Stimulated activated naive CD8-positive, alpha-beta T cell treated with anti-CD3 and anti-CD28 coated beads, Interleukin-15, amount 100 ng/mL, for 72 hours (primary cell): ENCODE measurements at regions not wholly inside any gene's neighbourhood (a gene's known extent, or its start where the extent isn't known, plus 50 kb on each side); places are given as distances from the start of the nearest gene placed in this dataset.
"Not testable (repeated sequence)": the region's sequence is repeated elsewhere in the genome, so short reads cannot be mapped to it uniquely, and the experiment has no call there.

Experiments
- ATAC-seq: fragments of 150-1000 bp; cut with Tn5 transposase; 2 replicates; pipeline ENCODE4 v1.10.0; 2021; ENCODE audit warnings: mild to moderate bottlenecking, moderate library complexity
- DNase-seq, 2 donors: peaks; one replicate each; pipeline ENCODE4 v3.0.0; 2021 to 2022
- H3K27ac Mint-ChIP-seq, 2 donors: one replicate each; pipeline ENCODE4 v1.8.0; 2022; ENCODE audit warnings: mild to moderate bottlenecking in 2 of 2, mixed read lengths in 2 of 2, moderate library complexity in 2 of 2
- H3K27me3 Mint-ChIP-seq: one replicate; pipeline ENCODE4 v1.8.0; 2022; ENCODE audit warnings: mixed read lengths
- H3K4me1 Mint-ChIP-seq: one replicate; pipeline ENCODE4 v1.8.0; 2022; ENCODE audit warnings: mild to moderate bottlenecking, mixed read lengths
- H3K4me3 Mint-ChIP-seq, 2 donors: one replicate each; pipeline ENCODE4 v1.8.0; 2022; ENCODE audit warnings: mild to moderate bottlenecking in 2 of 2, mixed read lengths in 2 of 2, moderate library complexity in 1 of 2
- H3K9me3 Mint-ChIP-seq, 2 donors: one replicate each; pipeline ENCODE4 v1.8.0; 2022; ENCODE audit warnings: mixed read lengths in 2 of 2

GRCh38 chr7:52555805-52556204, 479.6 kb upstream of the POM121L12 start:
- Mint-ChIP-seq H3K4me1 (no peaks in the 10 kb centered on the region), H3K4me3 (no peak overlapping the region), H3K27me3 (no peaks in the 10 kb centered on the region), H3K9me3 (peaks cover 0 to 12% of the 10 kb centered on the region in 2 donors), H3K27ac (no peak overlapping the region)
- DNase-seq (no peak), ATAC-seq (no peak)

GRCh38 chr7:52547308-52547910, 488.0 kb upstream of the POM121L12 start:
- DNase-seq: no peak

GRCh38 chr7:52541198-52541765, 494.2 kb upstream of the POM121L12 start:
- H3K27me3 Mint-ChIP-seq, H3K9me3 Mint-ChIP-seq, H3K4me3 Mint-ChIP-seq, H3K27ac Mint-ChIP-seq, H3K4me1 Mint-ChIP-seq, ATAC-seq, DNase-seq: not testable (repeated sequence)

More at GRCh38 chr7:52547308-52547910, 488.0 kb upstream of the POM121L12 start:
- H3K27me3 Mint-ChIP-seq: no peaks in the 10 kb centered on the region
- H3K9me3 Mint-ChIP-seq: peaks cover 0 to 10% of the 10 kb centered on the region in 2 donors
- no peak overlapping the region for H3K4me3 Mint-ChIP-seq
- H3K4me1 Mint-ChIP-seq: no peaks in the 10 kb centered on the region
- no peak for ATAC-seq
- H3K27ac Mint-ChIP-seq: no peak overlapping the region

- no peak for ATAC-seq
- DNase-seq: no peak
- no peak overlapping the region for H3K27ac Mint-ChIP-seq
- H3K4me1 Mint-ChIP-seq: no peaks in the 10 kb centered on the region
- H3K4me3 Mint-ChIP-seq: no peak overlapping the region
- no peaks in the 10 kb centered on the region for H3K27me3 Mint-ChIP-seq
- peaks cover 0 to 6% of the 10 kb centered on the region in 2 donors for H3K9me3 Mint-ChIP-seq
Measured at GRCh38 chr7:52540041-52540440, 495.4 kb upstream of the POM121L12 start.

GRCh38 chr7:52539414-52539813, 496.0 kb upstream of the POM121L12 start:
- no peaks in the 10 kb centered on the region for H3K27me3 Mint-ChIP-seq
- no peak overlapping the region for H3K27ac Mint-ChIP-seq
- H3K4me1 Mint-ChIP-seq: no peaks in the 10 kb centered on the region
- no peak overlapping the region for H3K4me3 Mint-ChIP-seq
- no peak for DNase-seq
- ATAC-seq: no peak
- peaks cover 0 to 6% of the 10 kb centered on the region in 2 donors for H3K9me3 Mint-ChIP-seq

GRCh38 chr7:52537051-52537450, 498.4 kb upstream of the POM121L12 start:
- no peak for ATAC-seq
- Mint-ChIP-seq H3K27me3 (no peaks in the 10 kb centered on the region), H3K27ac (no peak overlapping the region), H3K4me1 (no peaks in the 10 kb centered on the region), H3K9me3 (peaks cover 5 to 13% of the 10 kb centered on the region in 2 donors), H3K4me3 (no peak overlapping the region)
- DNase-seq: no peak

GRCh38 chr7:52525772-52526341, 509.6 kb upstream of the POM121L12 start:
- no peaks in the 10 kb centered on the region for H3K27me3 Mint-ChIP-seq
- DNase-seq (no peak), ATAC-seq (no peak)
- no peaks in the 10 kb centered on the region for H3K9me3 Mint-ChIP-seq
- no peak overlapping the region for H3K4me3 Mint-ChIP-seq
- no peak overlapping the region for H3K27ac Mint-ChIP-seq
- H3K4me1 Mint-ChIP-seq: no peaks in the 10 kb centered on the region

- Mint-ChIP-seq H3K4me1 (no peaks in the 10 kb centered on the region), H3K27ac (no peak overlapping the region), H3K27me3 (no peaks in the 10 kb centered on the region), H3K9me3 (peaks cover 6 to 26% of the 10 kb centered on the region in 2 donors), H3K4me3 (no peak overlapping the region)
- DNase-seq: no peak
- no peak for ATAC-seq
Measured at GRCh38 chr7:52518869-52519268, 516.6 kb upstream of the POM121L12 start.

GRCh38 chr7:52512656-52513055, 522.8 kb upstream of the POM121L12 start:
- H3K4me3 Mint-ChIP-seq: no peak overlapping the region
- no peak overlapping the region for H3K27ac Mint-ChIP-seq

GRCh38 chr7:52507546-52508255, 527.7 kb upstream of the POM121L12 start:
- DNase-seq (no peak), ATAC-seq (no peak)
- Mint-ChIP-seq H3K9me3 (peaks cover 5% of the 10 kb centered on the region in 2 donors), H3K4me3 (no peak overlapping the region), H3K27ac (no peak overlapping the region), H3K27me3 (no peaks in the 10 kb centered on the region), H3K4me1 (no peaks in the 10 kb centered on the region)

More at GRCh38 chr7:52512656-52513055, 522.8 kb upstream of the POM121L12 start:
- Mint-ChIP-seq H3K9me3 (peaks cover 11 to 20% of the 10 kb centered on the region in 2 donors), H3K4me1 (no peaks in the 10 kb centered on the region), H3K27me3 (no peaks in the 10 kb centered on the region)
- DNase-seq (no peak), ATAC-seq (no peak)

GRCh38 chr7:52506325-52506724, 529.1 kb upstream of the POM121L12 start:
- Mint-ChIP-seq H3K4me1 (no peaks in the 10 kb centered on the region), H3K4me3 (no peak overlapping the region), H3K27ac (no peak overlapping the region), H3K27me3 (no peaks in the 10 kb centered on the region), H3K9me3 (peaks cover 0 to under 1% of the 10 kb centered on the region in 2 donors)
- ATAC-seq (no peak), DNase-seq (no peak)

GRCh38 chr7:52504561-52504960, 530.9 kb upstream of the POM121L12 start:
- Mint-ChIP-seq H3K4me1 (no peaks in the 10 kb centered on the region), H3K4me3 (no peak overlapping the region), H3K27me3 (no peaks in the 10 kb centered on the region), H3K27ac (no peak overlapping the region), H3K9me3 (no peaks in the 10 kb centered on the region)
- DNase-seq (no peak), ATAC-seq (no peak)

GRCh38 chr7:52502281-52502680, 533.2 kb upstream of the POM121L12 start:
- Mint-ChIP-seq H3K4me3 (no peak overlapping the region), H3K27me3 (no peaks in the 10 kb centered on the region), H3K4me1 (no peaks in the 10 kb centered on the region), H3K9me3 (no peaks in the 10 kb centered on the region), H3K27ac (no peak overlapping the region)
- no peak for ATAC-seq
- DNase-seq: no peak

GRCh38 chr7:52501696-52502095, 533.7 kb upstream of the POM121L12 start:
- Mint-ChIP-seq H3K4me3 (no peak overlapping the region), H3K4me1 (no peaks in the 10 kb centered on the region), H3K9me3 (no peaks in the 10 kb centered on the region), H3K27me3 (no peaks in the 10 kb centered on the region), H3K27ac (no peak overlapping the region)
- ATAC-seq (no peak), DNase-seq (no peak)

- Mint-ChIP-seq H3K9me3 (no peaks in the 10 kb centered on the region), H3K27ac (no peak overlapping the region), H3K4me1 (no peaks in the 10 kb centered on the region), H3K4me3 (no peak overlapping the region), H3K27me3 (no peaks in the 10 kb centered on the region)
- ATAC-seq (no peak), DNase-seq (no peak)
Measured at GRCh38 chr7:52500841-52501240, 534.6 kb upstream of the POM121L12 start.

GRCh38 chr7:52498366-52498765, 537.1 kb upstream of the POM121L12 start:
- no peaks in the 10 kb centered on the region for H3K27me3 Mint-ChIP-seq
- no peaks in the 10 kb centered on the region for H3K9me3 Mint-ChIP-seq
- no peak overlapping the region for H3K27ac Mint-ChIP-seq
- no peak for ATAC-seq
- DNase-seq: no peak
- H3K4me3 Mint-ChIP-seq: no peak overlapping the region
- no peaks in the 10 kb centered on the region for H3K4me1 Mint-ChIP-seq
